ENCODE measurements at regions not wholly inside any gene's neighbourhood (a gene's known extent, or its start where the extent isn't known, plus 50 kb on each side); places are given as distances from the start of the nearest gene placed in this dataset.
A peak's percentile ranks its signal among the peaks of the same experiment; 100 is the strongest.

GRCh38 chr2:160876765-160877164 lies 283.5 kb upstream of the TANK start:
- no peak for TF ChIP-seq CTCF (IDR thresholded peaks at IDR 0.05; ENCODE audit: unreplicated experiment)
- Mint-ChIP-seq H3K4me1 (no peaks in the 10 kb centered on the region), H3K27me3 (ENCODE audit: low read depth) (no peaks in the 10 kb centered on the region), H3K36me3 (no peaks in the 10 kb centered on the region), H3K9me3 (peaks cover 1% of the 10 kb centered on the region), H3K4me3 (no peak overlapping the region), H3K27ac (no peak overlapping the region)
- DNase-seq (ENCODE audit: low spot score in 2 of 2, unreplicated experiment in 2 of 2) = no peak

- Mint-ChIP-seq H3K4me3 (no peak overlapping the region), H3K4me1 (peaks cover 10% of the 10 kb centered on the region), H3K36me3 (no peaks in the 10 kb centered on the region), H3K27me3 (ENCODE audit: low read depth) (no peaks in the 10 kb centered on the region), H3K27ac (no peak overlapping the region), H3K9me3 (peaks cover 5% of the 10 kb centered on the region)
- TF ChIP-seq CTCF (IDR thresholded peaks at IDR 0.05; ENCODE audit: unreplicated experiment) = no peak
- DNase-seq (ENCODE audit: low spot score in 2 of 2, unreplicated experiment in 2 of 2) = no peak
Observed at GRCh38 chr2:160878618-160879017, 281.6 kb upstream of the TANK start.

- peak overlapping the region; percentile 67 for H3K27ac Mint-ChIP-seq
- H3K4me3 Mint-ChIP-seq = no peak overlapping the region
- no peaks in the 10 kb centered on the region for H3K27me3 Mint-ChIP-seq (ENCODE audit: low read depth)
- H3K4me1 Mint-ChIP-seq = peaks cover 25% of the 10 kb centered on the region
- peaks cover 5% of the 10 kb centered on the region for H3K9me3 Mint-ChIP-seq
- TF ChIP-seq CTCF (IDR thresholded peaks at IDR 0.05; ENCODE audit: unreplicated experiment) = no peak
- DNase-seq (ENCODE audit: low spot score in 2 of 2, unreplicated experiment in 2 of 2) = no peak
- no peaks in the 10 kb centered on the region for H3K36me3 Mint-ChIP-seq
Observed at GRCh38 chr2:160882906-160883305, 277.3 kb upstream of the TANK start.

GRCh38 chr2:160884056-160884455 lies 276.2 kb upstream of the TANK start:
- TF ChIP-seq CTCF (IDR thresholded peaks at IDR 0.05; ENCODE audit: unreplicated experiment) = no peak
- Mint-ChIP-seq H3K4me1 (peaks cover 25% of the 10 kb centered on the region), H3K27me3 (ENCODE audit: low read depth) (no peaks in the 10 kb centered on the region), H3K36me3 (no peaks in the 10 kb centered on the region), H3K4me3 (no peak overlapping the region), H3K27ac (peak overlapping the region; percentile 67), H3K9me3 (peaks cover 5% of the 10 kb centered on the region)
- no peak for DNase-seq (ENCODE audit: low spot score in 2 of 2, unreplicated experiment in 2 of 2)

GRCh38 chr2:160889439-160890170 lies 270.6 kb upstream of the TANK start:
- TF ChIP-seq CTCF (IDR thresholded peaks at IDR 0.05; ENCODE audit: unreplicated experiment) = no peak
- Mint-ChIP-seq H3K4me1 (peaks cover 6% of the 10 kb centered on the region), H3K4me3 (no peak overlapping the region), H3K36me3 (no peaks in the 10 kb centered on the region), H3K27me3 (ENCODE audit: low read depth) (no peaks in the 10 kb centered on the region), H3K27ac (no peak overlapping the region), H3K9me3 (no peaks in the 10 kb centered on the region)
- DNase-seq (ENCODE audit: low spot score in 2 of 2, unreplicated experiment in 2 of 2) = no peak
